ENCODE measurements at regions not wholly inside any gene's neighbourhood (a gene's known extent, or its start where the extent isn't known, plus 50 kb on each side); places are given as distances from the start of the nearest gene placed in this dataset.

DNA sequence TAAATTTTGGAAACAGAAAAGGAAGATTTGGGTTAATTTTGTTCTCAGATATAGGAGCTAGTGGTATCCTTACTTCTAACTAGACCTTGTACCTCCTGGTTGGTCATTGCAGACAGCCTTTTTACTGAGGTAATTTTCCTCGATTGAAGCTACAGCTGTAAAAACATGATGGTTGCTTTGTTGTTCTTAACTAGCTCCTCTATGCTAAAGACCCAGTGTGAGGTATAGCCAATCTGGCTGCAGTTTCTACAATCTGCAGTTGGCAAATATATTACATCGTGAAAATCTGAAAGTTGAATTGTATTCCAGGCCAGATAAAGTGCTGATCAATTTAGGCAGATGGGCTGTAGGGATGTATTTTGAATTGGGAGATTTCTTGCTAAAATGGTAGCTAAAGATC lies 116.5 kb downstream of the AASDHPPT start:
- TF ChIP-seq ZBTB7A (IDR thresholded peaks at IDR 0.05; ENCODE audit: low read depth) (no peak), FOXM1 (IDR thresholded peaks at IDR 0.05; ENCODE audit: borderline replicate concordance, low read depth) (no peak), CEBPB (IDR thresholded peaks at IDR 0.05) (no peak), TAF1 (IDR thresholded peaks at IDR 0.05; ENCODE audit: low read depth) (no peak), TCF12 (IDR thresholded peaks at IDR 0.05; ENCODE audit: low read depth) (no peak), EP300 (IDR thresholded peaks at IDR 0.05; ENCODE audit: borderline replicate concordance) (no peak), EGR1 (IDR thresholded peaks at IDR 0.05) (no peak), RAD21 (IDR thresholded peaks at IDR 0.05; ENCODE audit: low read depth) (no peak), YY1 (IDR thresholded peaks at IDR 0.05; ENCODE audit: low read depth) (no peak), TEAD4 (IDR thresholded peaks at IDR 0.05) (no peak), CREB1 (IDR thresholded peaks at IDR 0.05; ENCODE audit: low read depth) (no peak), NFIC (IDR thresholded peaks at IDR 0.05) (no peak)
- TF ChIP-seq, protein P1, sequence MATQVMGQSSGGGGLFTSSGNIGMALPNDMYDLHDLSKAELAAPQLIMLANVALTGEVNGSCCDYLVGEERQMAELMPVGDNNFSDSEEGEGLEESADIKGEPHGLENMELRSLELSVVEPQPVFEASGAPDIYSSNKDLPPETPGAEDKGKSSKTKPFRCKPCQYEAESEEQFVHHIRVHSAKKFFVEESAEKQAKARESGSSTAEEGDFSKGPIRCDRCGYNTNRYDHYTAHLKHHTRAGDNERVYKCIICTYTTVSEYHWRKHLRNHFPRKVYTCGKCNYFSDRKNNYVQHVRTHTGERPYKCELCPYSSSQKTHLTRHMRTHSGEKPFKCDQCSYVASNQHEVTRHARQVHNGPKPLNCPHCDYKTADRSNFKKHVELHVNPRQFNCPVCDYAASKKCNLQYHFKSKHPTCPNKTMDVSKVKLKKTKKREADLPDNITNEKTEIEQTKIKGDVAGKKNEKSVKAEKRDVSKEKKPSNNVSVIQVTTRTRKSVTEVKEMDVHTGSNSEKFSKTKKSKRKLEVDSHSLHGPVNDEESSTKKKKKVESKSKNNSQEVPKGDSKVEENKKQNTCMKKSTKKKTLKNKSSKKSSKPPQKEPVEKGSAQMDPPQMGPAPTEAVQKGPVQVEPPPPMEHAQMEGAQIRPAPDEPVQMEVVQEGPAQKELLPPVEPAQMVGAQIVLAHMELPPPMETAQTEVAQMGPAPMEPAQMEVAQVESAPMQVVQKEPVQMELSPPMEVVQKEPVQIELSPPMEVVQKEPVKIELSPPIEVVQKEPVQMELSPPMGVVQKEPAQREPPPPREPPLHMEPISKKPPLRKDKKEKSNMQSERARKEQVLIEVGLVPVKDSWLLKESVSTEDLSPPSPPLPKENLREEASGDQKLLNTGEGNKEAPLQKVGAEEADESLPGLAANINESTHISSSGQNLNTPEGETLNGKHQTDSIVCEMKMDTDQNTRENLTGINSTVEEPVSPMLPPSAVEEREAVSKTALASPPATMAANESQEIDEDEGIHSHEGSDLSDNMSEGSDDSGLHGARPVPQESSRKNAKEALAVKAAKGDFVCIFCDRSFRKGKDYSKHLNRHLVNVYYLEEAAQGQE (IDR thresholded peaks at IDR 0.05; ENCODE audit: low read depth), result no peak
- TF ChIP-seq, protein P2, sequence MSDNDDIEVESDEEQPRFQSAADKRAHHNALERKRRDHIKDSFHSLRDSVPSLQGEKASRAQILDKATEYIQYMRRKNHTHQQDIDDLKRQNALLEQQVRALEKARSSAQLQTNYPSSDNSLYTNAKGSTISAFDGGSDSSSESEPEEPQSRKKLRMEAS (IDR thresholded peaks at IDR 0.05), result no peak
- TF ChIP-seq, protein P3, sequence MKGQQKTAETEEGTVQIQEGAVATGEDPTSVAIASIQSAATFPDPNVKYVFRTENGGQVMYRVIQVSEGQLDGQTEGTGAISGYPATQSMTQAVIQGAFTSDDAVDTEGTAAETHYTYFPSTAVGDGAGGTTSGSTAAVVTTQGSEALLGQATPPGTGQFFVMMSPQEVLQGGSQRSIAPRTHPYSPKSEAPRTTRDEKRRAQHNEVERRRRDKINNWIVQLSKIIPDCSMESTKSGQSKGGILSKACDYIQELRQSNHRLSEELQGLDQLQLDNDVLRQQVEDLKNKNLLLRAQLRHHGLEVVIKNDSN (IDR thresholded peaks at IDR 0.05), result no peak

DNA sequence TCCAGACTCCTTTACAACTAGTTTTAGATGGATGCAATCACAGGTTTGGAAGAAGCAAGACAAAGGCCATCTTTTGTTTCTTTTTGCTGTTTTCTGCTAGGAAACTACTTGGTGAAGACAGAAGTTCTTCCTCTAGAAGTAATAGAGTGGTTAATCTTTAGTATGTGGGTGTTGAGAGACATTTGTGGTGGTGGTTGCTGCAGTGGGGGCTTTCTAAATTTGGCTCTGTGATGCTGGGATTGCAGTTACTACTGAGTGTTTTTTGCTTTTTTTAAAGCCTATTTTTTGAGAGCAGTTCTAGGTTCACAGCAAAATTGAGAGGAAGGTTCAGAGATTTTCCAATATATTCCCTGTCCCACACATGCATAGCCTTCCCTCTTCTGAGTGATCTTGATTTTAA lies 120.0 kb downstream of the AASDHPPT start:
- TF ChIP-seq EP300 (IDR thresholded peaks at IDR 0.05; ENCODE audit: borderline replicate concordance), result no peak
- no peak for TF ChIP-seq FOXM1 (IDR thresholded peaks at IDR 0.05; ENCODE audit: borderline replicate concordance, low read depth)
- no peak for TF ChIP-seq ZBTB7A (IDR thresholded peaks at IDR 0.05; ENCODE audit: low read depth)
- TF ChIP-seq CREB1 (IDR thresholded peaks at IDR 0.05; ENCODE audit: low read depth), result no peak
- no peak for TF ChIP-seq RAD21 (IDR thresholded peaks at IDR 0.05; ENCODE audit: low read depth)
- TF ChIP-seq NFIC (IDR thresholded peaks at IDR 0.05), result no peak
- TF ChIP-seq, protein P2 (IDR thresholded peaks at IDR 0.05), result no peak
- TF ChIP-seq TEAD4 (IDR thresholded peaks at IDR 0.05), result no peak
- no peak for TF ChIP-seq TCF12 (IDR thresholded peaks at IDR 0.05; ENCODE audit: low read depth)
- TF ChIP-seq TAF1 (IDR thresholded peaks at IDR 0.05; ENCODE audit: low read depth), result no peak
- no peak for TF ChIP-seq CEBPB (IDR thresholded peaks at IDR 0.05)
- TF ChIP-seq, protein P3 (IDR thresholded peaks at IDR 0.05), result no peak
- TF ChIP-seq, protein P1 (IDR thresholded peaks at IDR 0.05; ENCODE audit: low read depth), result no peak
- no peak for TF ChIP-seq EGR1 (IDR thresholded peaks at IDR 0.05)
- no peak for TF ChIP-seq YY1 (IDR thresholded peaks at IDR 0.05; ENCODE audit: low read depth)

DNA sequence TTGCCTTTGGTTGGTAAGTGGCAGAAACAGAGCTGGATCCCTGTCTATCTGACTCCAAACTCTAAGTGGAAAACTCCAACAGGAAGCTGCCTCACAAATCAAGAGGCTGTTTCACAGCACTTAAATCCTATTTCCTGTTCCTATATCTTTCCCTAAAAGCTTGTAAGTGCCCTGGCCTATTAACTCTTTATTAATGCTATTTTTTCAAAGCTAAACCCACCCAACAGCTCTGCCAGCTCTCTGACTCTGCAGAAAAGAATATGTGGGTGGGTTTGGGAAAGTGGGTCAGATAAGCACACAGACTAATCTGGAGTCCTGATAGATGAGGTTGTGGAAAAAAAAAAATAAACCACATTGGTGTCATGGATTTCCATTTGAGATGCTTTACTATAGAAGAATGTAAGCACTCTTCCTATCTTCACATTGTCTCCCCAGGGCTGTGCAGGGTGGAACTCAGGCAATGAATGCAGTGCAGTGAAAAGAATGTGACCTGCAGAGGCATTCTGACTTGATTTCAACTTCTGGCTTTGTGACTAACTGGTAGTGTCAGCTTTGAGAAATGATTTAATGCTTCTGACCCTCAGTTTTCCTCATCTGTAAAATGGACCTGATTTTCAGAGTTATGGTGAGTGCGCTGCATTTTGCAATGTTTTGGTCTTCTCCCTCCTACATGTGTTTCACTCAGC lies 125.6 kb downstream of the AASDHPPT start:
- TF ChIP-seq ZBTB7A (IDR thresholded peaks at IDR 0.05; ENCODE audit: low read depth) (no peak), TAF1 (IDR thresholded peaks at IDR 0.05; ENCODE audit: low read depth) (no peak), CREB1 (IDR thresholded peaks at IDR 0.05; ENCODE audit: low read depth) (no peak), NFIC (IDR thresholded peaks at IDR 0.05) (no peak), CEBPB (IDR thresholded peaks at IDR 0.05) (no peak)
- TF ChIP-seq, protein P1 (IDR thresholded peaks at IDR 0.05; ENCODE audit: low read depth), result no peak

DNA sequence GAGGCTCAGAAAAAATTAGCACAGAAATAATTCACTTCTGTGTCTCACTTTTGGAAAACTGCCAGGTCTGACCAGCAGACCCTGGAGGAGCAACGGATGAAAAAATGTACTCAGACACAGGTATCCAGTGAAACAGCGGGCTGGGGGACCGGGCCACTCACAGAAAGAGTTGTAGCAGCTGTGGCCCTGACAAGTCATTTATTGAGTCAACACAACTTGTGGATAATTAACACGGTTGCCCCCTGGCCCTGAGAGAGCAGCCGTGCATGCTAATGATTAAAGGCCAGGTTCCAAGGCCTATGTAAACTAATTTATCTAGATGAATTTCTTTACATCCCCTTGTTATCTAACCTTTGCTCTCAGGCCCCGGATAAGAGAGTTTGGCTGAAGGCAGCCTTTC lies 131.3 kb downstream of the AASDHPPT start:
- TF ChIP-seq, protein P1 (IDR thresholded peaks at IDR 0.05; ENCODE audit: low read depth), result no peak
- TF ChIP-seq ZBTB7A (IDR thresholded peaks at IDR 0.05; ENCODE audit: low read depth), result no peak
- no peak for TF ChIP-seq TEAD4 (IDR thresholded peaks at IDR 0.05)
- TF ChIP-seq TAF1 (IDR thresholded peaks at IDR 0.05; ENCODE audit: low read depth), result no peak
- no peak for TF ChIP-seq RAD21 (IDR thresholded peaks at IDR 0.05; ENCODE audit: low read depth)
- TF ChIP-seq CEBPB (IDR thresholded peaks at IDR 0.05), result no peak

Data from Ishikawa (cell line).